ENCODE measurements at regions not wholly inside any gene's neighbourhood (a gene's known extent, or its start where the extent isn't known, plus 50 kb on each side); places are given as distances from the start of the nearest gene placed in this dataset.

DNA sequence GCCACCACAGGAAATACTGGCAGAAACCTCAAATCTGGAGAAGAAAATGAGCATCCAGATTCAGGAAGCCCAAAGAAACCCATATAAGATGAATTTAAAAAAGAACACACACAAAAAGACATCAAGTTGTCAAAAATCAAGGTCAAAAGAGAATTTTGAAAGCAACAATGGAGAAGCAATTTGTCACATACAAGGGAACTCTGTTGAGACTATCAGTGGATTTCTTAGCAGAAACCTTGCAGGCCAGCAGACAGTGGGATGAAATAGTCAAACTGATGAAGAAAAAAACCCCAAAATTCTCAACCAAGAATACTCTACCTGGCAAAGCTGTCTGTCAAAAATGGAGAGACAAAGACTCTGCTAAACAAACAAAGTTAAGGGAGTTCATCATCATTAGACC, 272.6 kb downstream of the ADCYAP1 start:
- Histone ChIP-seq H3K4me3 (ENCODE audit: low read length) (peak overlapping the region; percentile 47), H3K27ac (ENCODE audit: low read depth, low read length) (no peak overlapping the region), H3K9me3 (ENCODE audit: control insufficient read depth, low read length) (peaks cover 48% of the 10 kb centered on the region), H3K27me3 (ENCODE audit: control insufficient read depth, insufficient read depth, low read length, poor library complexity, severe bottlenecking) (no peaks in the 10 kb centered on the region), H3K9ac (ENCODE audit: extremely low read depth, low read length, poor library complexity, severe bottlenecking) (no peak overlapping the region), H3K36me3 (ENCODE audit: control insufficient read depth, insufficient read depth, low read length) (no peaks in the 10 kb centered on the region), H3K4me1 (ENCODE audit: control insufficient read depth, insufficient read depth, low read length) (no peaks in the 10 kb centered on the region)
- Mint-ChIP-seq H3K4me3 (no peak overlapping the region), H3K36me3 (ENCODE audit: low read depth) (peaks cover 13% of the 10 kb centered on the region), H3K4me1 (no peaks in the 10 kb centered on the region), H3K27ac (no peak overlapping the region), H3K9me3 (peaks cover 38% of the 10 kb centered on the region), H3K27me3 (ENCODE audit: insufficient read depth) (no peaks in the 10 kb centered on the region)
- DNase-seq: no peak
- TF ChIP-seq, protein P1, sequence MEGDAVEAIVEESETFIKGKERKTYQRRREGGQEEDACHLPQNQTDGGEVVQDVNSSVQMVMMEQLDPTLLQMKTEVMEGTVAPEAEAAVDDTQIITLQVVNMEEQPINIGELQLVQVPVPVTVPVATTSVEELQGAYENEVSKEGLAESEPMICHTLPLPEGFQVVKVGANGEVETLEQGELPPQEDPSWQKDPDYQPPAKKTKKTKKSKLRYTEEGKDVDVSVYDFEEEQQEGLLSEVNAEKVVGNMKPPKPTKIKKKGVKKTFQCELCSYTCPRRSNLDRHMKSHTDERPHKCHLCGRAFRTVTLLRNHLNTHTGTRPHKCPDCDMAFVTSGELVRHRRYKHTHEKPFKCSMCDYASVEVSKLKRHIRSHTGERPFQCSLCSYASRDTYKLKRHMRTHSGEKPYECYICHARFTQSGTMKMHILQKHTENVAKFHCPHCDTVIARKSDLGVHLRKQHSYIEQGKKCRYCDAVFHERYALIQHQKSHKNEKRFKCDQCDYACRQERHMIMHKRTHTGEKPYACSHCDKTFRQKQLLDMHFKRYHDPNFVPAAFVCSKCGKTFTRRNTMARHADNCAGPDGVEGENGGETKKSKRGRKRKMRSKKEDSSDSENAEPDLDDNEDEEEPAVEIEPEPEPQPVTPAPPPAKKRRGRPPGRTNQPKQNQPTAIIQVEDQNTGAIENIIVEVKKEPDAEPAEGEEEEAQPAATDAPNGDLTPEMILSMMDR (conservative IDR thresholded peaks at IDR 0.05): no peak

DNA sequence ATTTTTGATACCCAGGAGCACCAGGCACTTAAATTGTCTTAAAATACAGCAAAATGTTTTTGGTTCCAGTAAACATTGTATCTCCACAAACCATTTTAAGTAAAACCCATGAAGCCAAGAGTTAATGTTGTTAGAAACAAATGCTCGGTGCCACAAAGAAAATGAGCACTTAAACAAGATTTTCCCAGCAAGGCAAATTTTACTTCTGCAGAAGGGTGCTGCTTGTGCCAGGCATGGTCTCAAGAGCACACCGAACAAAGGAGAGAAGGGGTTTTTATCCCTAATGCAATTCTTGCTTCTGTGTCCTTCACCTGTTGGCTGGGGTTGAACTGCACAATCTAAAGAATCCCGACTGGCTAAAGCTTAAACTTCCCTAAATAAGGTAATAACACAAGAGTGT, 286.7 kb downstream of the ADCYAP1 start:
- Histone ChIP-seq H3K9ac (ENCODE audit: extremely low read depth, low read length, poor library complexity, severe bottlenecking) (no peak overlapping the region), H3K36me3 (ENCODE audit: control insufficient read depth, insufficient read depth, low read length) (no peaks in the 10 kb centered on the region), H3K4me1 (ENCODE audit: control insufficient read depth, insufficient read depth, low read length) (no peaks in the 10 kb centered on the region), H3K9me3 (ENCODE audit: control insufficient read depth, low read length) (peaks cover 15% of the 10 kb centered on the region), H3K4me3 (ENCODE audit: low read length) (no peak overlapping the region), H3K27me3 (ENCODE audit: control insufficient read depth, insufficient read depth, low read length, poor library complexity, severe bottlenecking) (no peaks in the 10 kb centered on the region), H3K27ac (ENCODE audit: low read depth, low read length) (no peak overlapping the region)
- Mint-ChIP-seq H3K4me1 (no peaks in the 10 kb centered on the region), H3K36me3 (ENCODE audit: low read depth) (peaks cover 2% of the 10 kb centered on the region), H3K27ac (no peak overlapping the region), H3K9me3 (peaks cover 7% of the 10 kb centered on the region), H3K27me3 (ENCODE audit: insufficient read depth) (no peaks in the 10 kb centered on the region), H3K4me3 (no peak overlapping the region)
- no peak for DNase-seq
- WGBS, 2 experiments (ENCODE audit: insufficient coverage in 1 of 2, insufficient read length in 1 of 2): 81 to 89% methylated on average over 1 to 3 of the region's 3 CpGs
- TF ChIP-seq, protein P1 (conservative IDR thresholded peaks at IDR 0.05): no peak

DNA sequence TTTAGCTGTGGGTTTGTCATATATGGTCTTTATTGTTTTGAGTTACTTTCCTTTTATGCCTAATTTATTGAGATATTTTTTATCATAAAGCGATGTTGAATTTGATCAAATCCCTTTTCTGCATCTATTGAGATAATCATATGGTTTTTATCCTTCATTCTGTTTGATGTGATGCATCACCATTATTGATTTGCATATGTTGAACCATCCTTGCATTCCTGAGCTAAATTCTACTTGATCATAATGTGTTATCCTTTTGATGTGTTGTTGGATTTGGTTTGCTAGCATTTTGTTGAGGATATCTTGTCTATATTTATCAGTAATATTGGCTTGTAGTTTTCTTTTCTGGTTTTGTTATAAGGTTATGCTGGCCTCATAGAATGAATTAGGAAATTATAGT, 308.5 kb downstream of the ADCYAP1 start:
- Histone ChIP-seq H3K9ac (ENCODE audit: extremely low read depth, low read length, poor library complexity, severe bottlenecking) (no peak overlapping the region), H3K27me3 (ENCODE audit: control insufficient read depth, insufficient read depth, low read length, poor library complexity, severe bottlenecking) (no peaks in the 10 kb centered on the region), H3K27ac (ENCODE audit: low read depth, low read length) (no peak overlapping the region), H3K36me3 (ENCODE audit: control insufficient read depth, insufficient read depth, low read length) (no peaks in the 10 kb centered on the region), H3K4me3 (ENCODE audit: low read length) (no peak overlapping the region), H3K4me1 (ENCODE audit: control insufficient read depth, insufficient read depth, low read length) (no peaks in the 10 kb centered on the region), H3K9me3 (ENCODE audit: control insufficient read depth, low read length) (peaks cover 5% of the 10 kb centered on the region)
- WGBS, 2 experiments (ENCODE audit: insufficient coverage in 1 of 2, insufficient read length in 1 of 2): 80% methylated on average over 1 of the region's 1 CpG; no CpG with 5 or more reads in 1 of the 2 experiments
- no peaks in the 10 kb centered on the region for H3K4me1 Mint-ChIP-seq
- no peak overlapping the region for H3K4me3 Mint-ChIP-seq
- no peaks in the 10 kb centered on the region for H3K36me3 Mint-ChIP-seq (ENCODE audit: low read depth)
- DNase-seq: no peak
- TF ChIP-seq, protein P1 (conservative IDR thresholded peaks at IDR 0.05): no peak
- H3K27ac Mint-ChIP-seq: no peak overlapping the region
- peaks cover 4% of the 10 kb centered on the region for H3K9me3 Mint-ChIP-seq
- no peaks in the 10 kb centered on the region for H3K27me3 Mint-ChIP-seq (ENCODE audit: insufficient read depth)
